ENCODE measurements at regions not wholly inside any gene's neighbourhood (a gene's known extent, or its start where the extent isn't known, plus 50 kb on each side); places are given as distances from the start of the nearest gene placed in this dataset.

GRCh38 chr5:159671886-159672285 lies 244.4 kb upstream of the ADRA1B start:
- no peak for TF ChIP-seq CTCF (IDR thresholded peaks at IDR 0.05)

GRCh38 chr5:159673538-159673937 lies 242.7 kb upstream of the ADRA1B start:
- no peak for TF ChIP-seq CTCF (IDR thresholded peaks at IDR 0.05)

GRCh38 chr5:159678657-159679392 lies 237.5 kb upstream of the ADRA1B start:
- no peak for TF ChIP-seq CTCF (IDR thresholded peaks at IDR 0.05)

GRCh38 chr5:159680095-159680494 lies 236.2 kb upstream of the ADRA1B start:
- no peak for TF ChIP-seq CTCF (IDR thresholded peaks at IDR 0.05)

- TF ChIP-seq CTCF (IDR thresholded peaks at IDR 0.05) = no peak
Observed at GRCh38 chr5:159681661-159682060, 234.6 kb upstream of the ADRA1B start.

GRCh38 chr5:159682623-159683022 lies 233.7 kb upstream of the ADRA1B start:
- no peak for TF ChIP-seq CTCF (IDR thresholded peaks at IDR 0.05)

GRCh38 chr5:159695741-159696294 lies 220.5 kb upstream of the ADRA1B start:
- no peak for TF ChIP-seq CTCF (IDR thresholded peaks at IDR 0.05)

Measured in LNCAP (cell line).